ENCODE measurements at regions not wholly inside any gene's neighbourhood (a gene's known extent, or its start where the extent isn't known, plus 50 kb on each side); places are given as distances from the start of the nearest gene placed in this dataset.
"Not testable (repeated sequence)": the region's sequence is repeated elsewhere in the genome, so short reads cannot be mapped to it uniquely, and the experiment has no call there.

GRCh38 chr12:59517522-59517921, 78.3 kb upstream of the SLC16A7 start:
- H3K4me1 ChIP-seq = no peaks in the 10 kb centered on the region
- H3K4me3 ChIP-seq = no peak overlapping the region
- H3K9me3 ChIP-seq = no peaks in the 10 kb centered on the region
- in situ Hi-C loops (cut with MboI; ENCODE audit: low sequenced_read_pairs) = no loop called here
- no peaks in the 10 kb centered on the region for H3K36me3 ChIP-seq (replicated peaks)
- no peak for DNase-seq (ENCODE audit: low spot score in 2 of 2)
- no peaks in the 10 kb centered on the region for H3K27me3 ChIP-seq (ENCODE audit: low read depth)

GRCh38 chr12:59500915-59501314, 94.9 kb upstream of the SLC16A7 start:
- H3K9me3 ChIP-seq = no peaks in the 10 kb centered on the region
- in situ Hi-C loops (cut with MboI; ENCODE audit: low sequenced_read_pairs) = no loop called here

GRCh38 chr12:59500335-59500734, 95.5 kb upstream of the SLC16A7 start:
- H3K36me3 ChIP-seq (replicated peaks) = no peaks in the 10 kb centered on the region
- no peak for DNase-seq (ENCODE audit: low spot score in 2 of 2)
- H3K4me3 ChIP-seq = no peak overlapping the region
- in situ Hi-C loops (cut with MboI; ENCODE audit: low sequenced_read_pairs) = no loop called here
- no peaks in the 10 kb centered on the region for H3K9me3 ChIP-seq
- no peaks in the 10 kb centered on the region for H3K27me3 ChIP-seq (ENCODE audit: low read depth)
- no peaks in the 10 kb centered on the region for H3K4me1 ChIP-seq

More at GRCh38 chr12:59500915-59501314, 94.9 kb upstream of the SLC16A7 start:
- Histone ChIP-seq H3K36me3 (replicated peaks) (no peaks in the 10 kb centered on the region), H3K4me1 (no peaks in the 10 kb centered on the region), H3K4me3 (no peak overlapping the region), H3K27me3 (ENCODE audit: low read depth) (no peaks in the 10 kb centered on the region)
- no peak for DNase-seq (ENCODE audit: low spot score in 2 of 2)

- DNase-seq (ENCODE audit: low spot score in 2 of 2) = no peak
These were observed 96.1 kb upstream of the SLC16A7 start for GRCh38 chr12:59499774-59500173.

GRCh38 chr12:59494617-59495016, 101.2 kb upstream of the SLC16A7 start:
- in situ Hi-C loops (cut with MboI; ENCODE audit: low sequenced_read_pairs) = no loop called here
- Histone ChIP-seq H3K9me3 (no peaks in the 10 kb centered on the region), H3K27me3 (ENCODE audit: low read depth) (no peaks in the 10 kb centered on the region), H3K4me3 (no peak overlapping the region), H3K4me1 (no peaks in the 10 kb centered on the region), H3K36me3 (replicated peaks) (no peaks in the 10 kb centered on the region)
- DNase-seq (ENCODE audit: low spot score in 2 of 2) = no peak

More at GRCh38 chr12:59499774-59500173, 96.1 kb upstream of the SLC16A7 start:
- Histone ChIP-seq H3K27me3 (ENCODE audit: low read depth) (no peaks in the 10 kb centered on the region), H3K36me3 (replicated peaks) (no peaks in the 10 kb centered on the region), H3K4me3 (no peak overlapping the region), H3K9me3 (no peaks in the 10 kb centered on the region), H3K4me1 (no peaks in the 10 kb centered on the region)
- in situ Hi-C loops (cut with MboI; ENCODE audit: low sequenced_read_pairs) = no loop called here

- Histone ChIP-seq H3K4me3 (no peak overlapping the region), H3K36me3 (replicated peaks) (no peaks in the 10 kb centered on the region), H3K27me3 (ENCODE audit: low read depth) (no peaks in the 10 kb centered on the region), H3K4me1 (no peaks in the 10 kb centered on the region), H3K9me3 (no peaks in the 10 kb centered on the region)
- in situ Hi-C loops (cut with MboI; ENCODE audit: low sequenced_read_pairs) = no loop called here
- DNase-seq (ENCODE audit: low spot score in 2 of 2) = no peak
These were observed 104.0 kb upstream of the SLC16A7 start for GRCh38 chr12:59491877-59492276.

DNA sequence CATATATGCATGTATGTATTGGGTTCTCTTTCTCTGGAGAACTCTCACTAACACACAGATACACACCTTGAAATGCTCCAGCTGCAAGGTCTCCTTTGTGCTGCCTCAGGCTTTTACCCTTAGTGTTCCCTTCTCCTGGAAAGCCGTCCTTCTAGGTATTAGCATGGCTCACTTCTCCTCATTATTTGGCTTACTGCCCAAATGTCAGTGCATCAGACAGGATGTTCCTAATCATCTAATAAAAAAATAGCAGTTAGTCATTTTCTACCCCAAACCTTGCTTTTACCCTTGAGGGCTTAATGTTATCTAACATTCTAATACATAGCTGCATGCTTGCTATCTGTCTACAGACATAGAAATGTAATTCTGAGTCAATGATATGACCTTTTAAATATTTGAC, 109.0 kb upstream of the SLC16A7 start:
- no peaks in the 10 kb centered on the region for H3K27me3 ChIP-seq (ENCODE audit: low read depth)
- H3K36me3 ChIP-seq (replicated peaks) = no peaks in the 10 kb centered on the region
- in situ Hi-C loops (cut with MboI; ENCODE audit: low sequenced_read_pairs) = no loop called here
- no peaks in the 10 kb centered on the region for H3K4me1 ChIP-seq
- DNase-seq (ENCODE audit: low spot score in 2 of 2) = no peak
- H3K4me3 ChIP-seq = no peak overlapping the region
- H3K9me3 ChIP-seq = no peaks in the 10 kb centered on the region

DNA sequence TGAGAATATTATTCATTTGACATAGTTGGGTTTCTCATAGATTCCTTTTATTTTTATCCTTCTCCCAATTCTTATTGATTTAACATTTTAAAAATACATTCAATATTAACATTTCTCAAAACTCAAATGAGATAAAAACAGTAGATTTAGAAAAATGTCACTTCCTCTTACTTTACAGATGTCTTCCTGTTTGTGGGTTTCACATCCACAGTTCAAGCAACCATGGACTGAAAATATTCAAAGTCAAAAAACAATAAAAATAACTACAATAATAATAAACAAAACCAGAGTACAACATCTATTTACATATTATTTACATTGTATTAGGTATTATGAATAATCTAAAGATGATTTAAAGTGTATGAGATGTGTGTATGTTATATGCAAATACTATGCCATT, 111.3 kb upstream of the SLC16A7 start:
- in situ Hi-C loops (cut with MboI; ENCODE audit: low sequenced_read_pairs) = no loop called here
- Histone ChIP-seq H3K4me3 (no peak overlapping the region), H3K4me1 (no peaks in the 10 kb centered on the region), H3K27me3 (ENCODE audit: low read depth) (no peaks in the 10 kb centered on the region), H3K9me3 (no peaks in the 10 kb centered on the region), H3K36me3 (replicated peaks) (no peaks in the 10 kb centered on the region)
- DNase-seq (ENCODE audit: low spot score in 2 of 2) = no peak

DNA sequence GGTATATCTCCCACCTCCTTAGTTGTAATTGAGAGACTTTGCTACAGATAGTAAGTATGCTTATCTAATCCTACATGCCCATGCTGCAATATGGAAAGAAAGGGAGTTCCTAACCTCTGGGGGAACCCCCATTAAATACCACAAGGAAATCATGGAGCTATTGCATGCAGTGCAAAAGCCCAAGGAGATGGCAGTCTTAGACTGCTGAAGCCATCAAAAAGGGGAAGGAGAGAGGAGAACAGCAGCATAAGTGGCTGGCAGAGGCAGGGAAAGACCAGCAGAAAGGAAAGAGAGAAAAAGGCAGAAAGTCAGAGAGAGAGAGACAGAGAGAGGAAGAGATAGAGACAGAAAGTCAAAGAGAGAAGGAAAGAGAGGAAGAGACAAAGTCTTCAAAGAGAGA, 121.6 kb upstream of the SLC16A7 start:
- H3K4me1 ChIP-seq; H3K9me3 ChIP-seq; in situ Hi-C loops (cut with MboI; ENCODE audit: low sequenced_read_pairs); DNase-seq (ENCODE audit: low spot score in 2 of 2); H3K4me3 ChIP-seq; H3K36me3 ChIP-seq (replicated peaks); H3K27me3 ChIP-seq (ENCODE audit: low read depth): not testable (repeated sequence)

DNA sequence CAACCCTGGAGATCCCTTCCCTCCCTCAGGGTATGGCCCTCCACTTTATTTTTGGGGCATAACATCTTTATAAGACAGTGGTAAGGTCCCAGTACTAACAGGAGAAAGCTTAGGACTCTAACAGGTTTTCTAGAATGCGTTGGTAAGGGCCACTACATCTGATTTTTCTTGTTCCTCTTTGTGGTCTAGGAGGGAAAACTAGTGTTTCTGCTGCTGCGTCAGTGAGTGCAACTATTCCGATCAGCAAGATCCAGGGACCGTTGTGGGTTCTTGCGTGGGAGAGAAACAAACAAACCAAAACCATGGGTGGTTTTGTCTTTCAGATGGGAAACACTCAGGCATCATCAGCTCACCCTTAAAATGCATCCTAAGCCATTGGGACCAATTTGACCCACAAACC, 123.6 kb upstream of the SLC16A7 start:
- Histone ChIP-seq H3K36me3 (replicated peaks) (no peaks in the 10 kb centered on the region), H3K9me3 (no peaks in the 10 kb centered on the region), H3K27me3 (ENCODE audit: low read depth) (no peaks in the 10 kb centered on the region), H3K4me3 (no peak overlapping the region), H3K4me1 (no peaks in the 10 kb centered on the region)
- in situ Hi-C loops (cut with MboI; ENCODE audit: low sequenced_read_pairs) = no loop called here
- no peak for DNase-seq (ENCODE audit: low spot score in 2 of 2)

DNA sequence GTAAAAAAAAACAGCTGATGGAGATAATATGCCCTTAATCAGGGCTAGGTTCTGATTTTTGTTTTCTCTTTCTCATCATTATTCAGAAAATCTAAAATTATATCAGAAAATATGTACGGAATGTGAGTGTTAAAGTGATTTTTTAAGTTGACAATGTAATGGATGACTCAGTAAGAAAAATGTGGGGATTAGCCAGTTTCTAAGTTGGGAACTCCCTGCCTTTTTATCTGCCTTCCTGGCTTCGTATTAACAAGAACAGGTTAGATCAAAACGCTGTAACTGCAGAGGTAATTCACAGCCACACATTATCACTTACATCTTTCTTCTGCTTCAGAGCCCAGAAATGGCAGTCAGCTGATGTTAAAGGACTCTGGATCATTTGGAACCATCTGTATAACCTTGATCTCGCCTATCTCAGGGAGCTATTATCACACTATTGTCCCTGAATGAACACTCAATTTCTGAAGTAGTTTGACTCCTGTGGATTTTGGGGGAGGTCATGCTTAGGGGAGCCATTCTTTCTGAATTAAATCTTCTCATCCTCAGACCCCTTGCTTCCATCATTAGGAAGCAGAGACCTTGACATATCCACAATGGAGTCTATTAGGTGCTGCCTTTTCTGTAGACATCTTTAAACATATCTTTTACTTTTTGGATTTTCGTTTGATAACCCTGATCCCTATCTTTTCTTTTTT, 135.7 kb upstream of the SLC16A7 start:
- Histone ChIP-seq H3K9me3 (no peaks in the 10 kb centered on the region), H3K36me3 (replicated peaks) (no peaks in the 10 kb centered on the region), H3K27me3 (ENCODE audit: low read depth) (no peaks in the 10 kb centered on the region), H3K4me1 (no peaks in the 10 kb centered on the region), H3K4me3 (no peak overlapping the region)
- in situ Hi-C loops (cut with MboI; ENCODE audit: low sequenced_read_pairs) = no loop called here
- DNase-seq (ENCODE audit: low spot score in 2 of 2) = no peak

- Histone ChIP-seq H3K27me3 (ENCODE audit: low read depth) (no peaks in the 10 kb centered on the region), H3K4me3 (no peak overlapping the region), H3K9me3 (no peaks in the 10 kb centered on the region), H3K4me1 (no peaks in the 10 kb centered on the region), H3K36me3 (replicated peaks) (no peaks in the 10 kb centered on the region)
- no peak for DNase-seq (ENCODE audit: low spot score in 2 of 2)
- in situ Hi-C loops (cut with MboI; ENCODE audit: low sequenced_read_pairs) = no loop called here
These were observed 142.4 kb upstream of the SLC16A7 start for GRCh38 chr12:59453475-59453874.

DNA sequence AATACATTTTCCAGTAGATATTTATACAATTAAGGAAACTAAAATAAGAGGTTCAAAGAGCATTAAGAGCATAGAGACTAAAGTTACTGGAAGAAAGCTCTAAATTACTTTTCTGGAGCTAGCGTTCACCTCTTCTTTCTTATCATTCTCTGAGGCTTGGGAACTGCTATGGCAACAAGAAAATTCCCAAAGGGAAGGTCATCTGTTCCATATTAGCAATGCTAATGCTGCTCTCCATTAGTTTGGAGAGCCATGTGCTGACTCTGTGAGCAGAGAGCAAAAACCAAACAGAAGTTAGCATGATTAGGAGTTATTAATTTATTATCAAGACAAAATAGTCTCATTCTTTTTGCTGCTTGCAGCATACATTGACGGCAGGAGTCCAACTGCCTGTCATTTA, 143.1 kb upstream of the SLC16A7 start:
- H3K4me3 ChIP-seq = no peak overlapping the region
- no peak for DNase-seq (ENCODE audit: low spot score in 2 of 2)
- in situ Hi-C loops (cut with MboI; ENCODE audit: low sequenced_read_pairs) = no loop called here
- no peaks in the 10 kb centered on the region for H3K27me3 ChIP-seq (ENCODE audit: low read depth)
- no peaks in the 10 kb centered on the region for H3K4me1 ChIP-seq
- H3K36me3 ChIP-seq (replicated peaks) = no peaks in the 10 kb centered on the region
- no peaks in the 10 kb centered on the region for H3K9me3 ChIP-seq

- Histone ChIP-seq H3K36me3 (replicated peaks) (no peaks in the 10 kb centered on the region), H3K9me3 (no peaks in the 10 kb centered on the region), H3K4me3 (no peak overlapping the region), H3K27me3 (ENCODE audit: low read depth) (no peaks in the 10 kb centered on the region), H3K4me1 (no peaks in the 10 kb centered on the region)
- in situ Hi-C loops (cut with MboI; ENCODE audit: low sequenced_read_pairs) = no loop called here
- no peak for DNase-seq (ENCODE audit: low spot score in 2 of 2)
These were observed 143.6 kb upstream of the SLC16A7 start for GRCh38 chr12:59452259-59452658.

DNA sequence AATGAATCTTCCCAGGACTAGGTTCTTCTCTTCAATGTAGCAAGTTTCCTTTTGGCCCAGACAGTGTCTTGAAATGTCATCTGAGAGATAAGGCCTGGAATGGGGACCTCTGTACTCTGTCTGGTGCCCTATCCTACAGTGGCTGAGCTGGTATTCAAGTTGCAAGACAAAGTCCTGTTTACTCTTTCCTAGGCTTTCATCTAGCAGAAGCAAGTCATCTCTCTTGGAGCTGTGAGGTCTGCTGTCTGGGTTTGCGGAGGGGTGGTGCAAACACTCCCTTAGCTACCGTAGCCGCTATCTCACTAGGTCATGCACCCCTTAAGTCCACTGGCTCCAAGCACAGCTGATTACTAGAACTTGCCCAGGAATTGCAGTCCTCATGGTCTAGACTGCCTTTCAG, 149.7 kb upstream of the SLC16A7 start:
- H3K9me3 ChIP-seq = no peaks in the 10 kb centered on the region; the same call in 1 of the 2 replicates
- no peaks in the 10 kb centered on the region for H3K27me3 ChIP-seq (ENCODE audit: low read depth)
- H3K36me3 ChIP-seq (replicated peaks) = no peaks in the 10 kb centered on the region
- no peak overlapping the region for H3K4me3 ChIP-seq
- in situ Hi-C loops (cut with MboI; ENCODE audit: low sequenced_read_pairs) = no loop called here
- no peak for DNase-seq (ENCODE audit: low spot score in 2 of 2)
- H3K4me1 ChIP-seq = no peaks in the 10 kb centered on the region
